ENCODE measurements at regions not wholly inside any gene's neighbourhood (a gene's known extent, or its start where the extent isn't known, plus 50 kb on each side); places are given as distances from the start of the nearest gene placed in this dataset.
"Not testable (repeated sequence)": the region's sequence is repeated elsewhere in the genome, so short reads cannot be mapped to it uniquely, and the experiment has no call there.

DNA sequence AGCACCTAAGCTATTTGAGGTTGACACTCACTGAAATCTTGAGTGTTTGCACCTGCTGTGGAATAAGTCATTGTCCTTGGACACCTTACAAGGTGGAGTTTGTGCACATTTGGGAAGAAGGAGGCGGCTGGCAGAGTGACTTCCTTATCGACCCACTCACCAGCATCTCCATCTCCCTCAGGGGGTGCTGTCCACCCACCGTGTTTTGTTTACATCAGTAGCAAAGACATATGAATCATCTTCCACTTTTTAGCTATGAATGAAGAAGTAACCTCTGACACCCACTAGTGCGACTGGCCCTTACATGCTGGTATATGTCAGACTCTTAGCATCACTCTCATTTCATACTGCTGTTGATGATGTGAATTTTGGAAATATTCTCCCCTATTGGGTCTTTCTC lies 119.5 kb upstream of the SGK1 start:
- DNase-seq (ENCODE audit: low spot score in 2 of 2) (peak in 1 of 2 donors; percentile 42), ATAC-seq (peak; percentile 65 to 70)
- no peaks in the 10 kb centered on the region for H3K36me3 Mint-ChIP-seq
- H3K9me3 Mint-ChIP-seq: peaks cover 0 to 3% of the 10 kb centered on the region in 2 donors
- H3K27ac Mint-ChIP-seq: peak overlapping the region; percentile 92 to 93

DNA sequence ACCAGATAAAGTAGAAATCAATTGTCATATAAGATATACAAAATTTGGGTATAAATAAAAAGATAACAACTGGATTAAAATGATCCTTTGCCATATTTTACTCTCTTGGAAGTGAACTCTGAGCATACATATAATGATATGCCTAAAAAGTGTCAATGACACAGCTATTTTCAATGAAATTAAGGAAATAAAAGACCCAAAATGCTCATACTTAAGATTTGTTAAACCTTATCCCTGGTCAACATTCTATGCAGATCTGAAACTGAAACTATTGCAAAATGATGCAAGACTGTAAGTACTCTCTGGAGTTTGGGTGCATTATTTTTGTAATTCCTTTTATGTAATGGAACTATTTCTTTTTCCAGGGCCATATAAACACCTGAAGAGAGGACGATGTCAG lies 119.0 kb upstream of the SGK1 start:
- ATAC-seq: no peak
- Mint-ChIP-seq H3K27ac (peak overlapping the region; percentile 92 to 93), H3K36me3 (no peaks in the 10 kb centered on the region), H3K9me3 (peaks cover 0 to 3% of the 10 kb centered on the region in 2 donors)
- DNase-seq (ENCODE audit: low spot score in 2 of 2): no peak

GRCh38 chr6:134436281-134436815 lies 118.4 kb upstream of the SGK1 start:
- Mint-ChIP-seq H3K9me3 (peaks cover 0 to 3% of the 10 kb centered on the region in 2 donors), H3K27ac (peak overlapping the region; percentile 92 to 93), H3K36me3 (no peaks in the 10 kb centered on the region)
- ATAC-seq (peak; percentile 93 to 94), DNase-seq (ENCODE audit: low spot score in 2 of 2) (peak; percentile 51 to 68)

DNA sequence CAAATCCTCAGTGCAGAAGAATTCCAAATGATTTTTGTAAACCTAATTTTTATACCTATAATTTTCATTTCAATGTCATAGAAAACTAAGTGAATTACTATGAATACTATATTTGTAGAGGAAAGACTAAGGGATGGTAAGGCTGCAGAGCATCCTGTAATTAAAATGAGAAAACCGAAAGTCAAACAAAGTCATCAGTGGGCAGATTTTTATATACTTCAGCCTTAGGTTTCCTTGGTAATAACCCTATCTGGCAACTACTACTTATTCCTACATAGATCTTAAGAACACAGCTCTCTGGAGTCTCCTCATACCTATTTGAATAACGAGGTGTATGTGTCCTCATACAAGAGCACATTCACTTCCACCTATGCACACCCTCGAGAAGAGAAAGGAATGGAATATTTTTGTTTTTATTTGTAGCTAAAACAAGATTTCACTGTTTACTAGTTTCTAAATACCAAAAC lies 117.9 kb upstream of the SGK1 start:
- DNase-seq (ENCODE audit: low spot score in 2 of 2): no peak
- Mint-ChIP-seq H3K36me3 (no peaks in the 10 kb centered on the region), H3K27ac (peak overlapping the region; percentile 92 to 93), H3K9me3 (peaks cover 0 to 3% of the 10 kb centered on the region in 2 donors)
- peak; percentile 38 to 63 for ATAC-seq

DNA sequence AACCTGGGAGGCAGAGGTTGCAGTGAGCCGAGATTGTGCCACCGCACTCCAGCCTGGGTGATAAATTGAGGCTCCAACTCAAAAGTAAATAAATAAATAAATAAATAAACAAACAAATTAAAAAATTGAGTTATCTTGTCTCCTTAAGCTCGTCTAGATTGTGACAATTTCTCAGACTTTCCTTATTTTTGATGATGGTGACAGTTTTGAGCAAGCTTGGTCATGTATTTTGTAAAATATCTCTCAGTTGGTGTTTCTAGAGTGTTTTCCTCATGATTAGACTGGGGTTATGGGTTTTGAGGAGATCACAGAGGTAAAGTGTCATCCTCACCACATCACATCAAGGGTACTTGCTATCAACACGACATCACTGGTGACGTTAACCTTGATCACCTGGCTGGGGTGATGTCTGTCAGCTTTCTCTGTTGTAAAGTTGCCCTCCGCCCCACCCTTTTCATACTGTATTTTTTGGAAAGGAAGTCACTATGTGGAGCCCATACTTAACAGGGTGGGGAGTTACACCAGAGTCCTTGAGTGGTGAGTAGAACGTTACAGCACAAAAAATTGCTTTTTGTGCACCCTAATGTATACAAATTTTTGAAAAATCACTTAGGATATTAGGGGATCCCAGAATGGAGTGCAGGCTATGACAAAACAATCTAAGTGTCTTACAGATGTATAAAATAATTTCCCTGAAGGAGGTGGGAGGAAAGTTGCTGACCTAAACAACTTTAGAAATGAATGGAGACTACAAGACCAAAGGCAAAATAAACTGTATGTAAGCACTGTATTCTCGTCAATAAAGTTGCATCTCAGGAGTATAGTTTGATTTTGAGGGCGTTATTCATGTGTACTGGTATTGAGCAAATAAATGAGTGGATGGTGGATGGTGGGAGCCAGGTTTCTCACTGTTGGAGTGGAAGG lies 116.4 kb upstream of the SGK1 start:
- no peak for ATAC-seq
- peak overlapping the region in 1 of 2 donors; percentile 15 for H3K27ac Mint-ChIP-seq
- no peak for DNase-seq (ENCODE audit: low spot score in 2 of 2)
- H3K36me3 Mint-ChIP-seq: no peaks in the 10 kb centered on the region
- H3K9me3 Mint-ChIP-seq: peaks cover 0 to 3% of the 10 kb centered on the region in 2 donors

DNA sequence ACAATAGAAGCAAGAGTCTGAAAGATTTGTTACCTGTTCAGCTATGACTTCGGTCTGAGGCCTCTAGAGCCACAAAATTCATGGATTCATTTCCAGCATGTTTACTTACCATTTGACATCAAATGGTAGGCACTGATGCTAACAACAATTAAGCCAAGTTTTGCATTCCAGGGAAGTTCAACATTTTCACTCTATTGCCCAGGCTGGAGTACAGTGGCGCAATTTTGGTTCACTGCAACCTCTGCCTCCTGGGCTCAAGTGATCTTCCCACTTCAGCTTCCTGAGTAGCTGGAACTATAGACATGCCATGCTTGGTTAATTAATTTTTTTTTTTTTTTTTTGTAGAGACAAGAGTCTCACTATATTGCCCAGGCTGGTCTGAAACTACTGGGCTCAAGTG lies 114.1 kb upstream of the SGK1 start:
- Mint-ChIP-seq H3K36me3 (no peaks in the 10 kb centered on the region), H3K9me3 (peaks cover 0 to 4% of the 10 kb centered on the region in 2 donors), H3K27ac (no peak overlapping the region)
- no peak for DNase-seq (ENCODE audit: low spot score in 2 of 2)
- ATAC-seq: no peak

DNA sequence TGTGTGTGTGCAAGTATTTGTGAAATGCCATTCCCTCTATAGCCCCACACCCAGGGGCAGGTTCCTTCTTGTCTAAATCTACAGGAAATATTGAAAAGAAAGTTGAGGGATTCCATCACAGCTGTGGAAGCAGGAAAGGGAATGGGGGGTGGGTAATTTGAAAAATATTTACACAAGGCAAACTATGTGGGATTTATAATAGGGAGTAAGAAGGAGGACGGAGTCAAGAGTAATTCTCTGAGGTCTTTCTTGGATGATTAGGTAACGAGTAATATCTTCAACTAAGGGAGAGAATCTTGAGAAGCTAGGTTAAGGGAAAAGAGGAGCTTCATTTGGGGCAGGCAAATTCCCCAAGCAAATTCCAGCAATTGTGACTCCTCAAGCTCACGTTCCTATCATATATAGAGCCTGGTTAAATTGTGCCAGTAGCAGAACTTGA lies 113.5 kb upstream of the SGK1 start:
- no peak for ATAC-seq
- H3K36me3 Mint-ChIP-seq: no peaks in the 10 kb centered on the region

GRCh38 chr6:134429861-134430380 lies 112.0 kb upstream of the SGK1 start:
- Mint-ChIP-seq H3K27ac (no peak overlapping the region), H3K36me3 (no peaks in the 10 kb centered on the region), H3K9me3 (peaks cover 0 to 4% of the 10 kb centered on the region in 2 donors)
- DNase-seq (ENCODE audit: low spot score in 2 of 2): no peak
- ATAC-seq: no peak

More for the DNA sequence above, 113.5 kb upstream of the SGK1 start:
- Mint-ChIP-seq H3K27ac (no peak overlapping the region), H3K9me3 (peaks cover 0 to 4% of the 10 kb centered on the region in 2 donors)
- no peak for DNase-seq (ENCODE audit: low spot score in 2 of 2)

DNA sequence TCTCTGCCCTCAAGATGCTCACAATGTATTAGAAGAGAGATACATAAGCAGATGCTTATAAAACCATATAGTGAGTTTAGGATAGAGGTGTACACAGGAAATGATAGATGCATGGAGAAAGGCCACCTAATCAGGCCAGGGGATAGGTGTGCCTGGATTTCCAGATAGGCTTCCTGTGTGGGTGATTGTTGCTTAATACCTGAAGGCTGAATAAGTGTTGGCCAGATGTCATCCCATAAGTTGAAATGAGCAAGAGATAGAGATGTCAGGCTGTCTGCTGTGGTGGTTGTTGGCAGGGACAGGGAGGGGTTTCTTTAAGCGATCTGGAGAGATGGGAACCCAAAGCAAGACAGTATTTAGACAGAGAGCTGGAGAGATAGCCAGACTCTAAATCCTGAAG lies 109.8 kb upstream of the SGK1 start:
- Mint-ChIP-seq H3K36me3 (no peaks in the 10 kb centered on the region), H3K27ac (no peak overlapping the region)
- no peak for ATAC-seq

DNA sequence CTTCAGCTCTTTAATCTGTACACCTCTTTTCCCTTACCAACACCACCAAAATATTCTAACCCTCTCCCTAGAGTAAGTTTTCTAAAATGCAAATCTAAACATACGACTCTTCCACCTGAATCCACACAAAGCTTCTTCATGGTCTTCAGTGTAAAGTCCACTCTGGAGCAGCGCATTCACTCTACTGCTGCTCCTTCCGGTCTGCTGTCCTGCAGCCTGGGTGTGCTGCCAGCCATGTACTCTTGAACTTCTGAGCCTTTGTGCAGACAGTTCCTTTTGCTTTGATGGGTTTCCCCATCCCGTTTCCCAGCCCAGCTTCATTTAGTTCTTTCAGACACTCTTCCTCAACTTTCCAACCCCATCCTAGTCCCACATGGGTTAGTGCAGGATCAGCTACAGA lies 108.7 kb upstream of the SGK1 start:
- Mint-ChIP-seq H3K9me3 (peaks cover 0 to 12% of the 10 kb centered on the region in 2 donors), H3K27ac (peak overlapping the region in 1 of 2 donors; percentile 46), H3K36me3 (no peaks in the 10 kb centered on the region)
- no peak for ATAC-seq
- DNase-seq (ENCODE audit: low spot score in 2 of 2): no peak

More for the DNA sequence above, 109.8 kb upstream of the SGK1 start:
- no peak for DNase-seq (ENCODE audit: low spot score in 2 of 2)
- peaks cover 0 to 9% of the 10 kb centered on the region in 2 donors for H3K9me3 Mint-ChIP-seq

- H3K9me3 Mint-ChIP-seq: peaks cover 0 to 12% of the 10 kb centered on the region in 2 donors
- not testable (repeated sequence) for H3K36me3 Mint-ChIP-seq; H3K27ac Mint-ChIP-seq; DNase-seq (ENCODE audit: low spot score in 2 of 2); ATAC-seq
These were observed 108.0 kb upstream of the SGK1 start for GRCh38 chr6:134425917-134426316.

- peaks cover 0 to 12% of the 10 kb centered on the region in 2 donors for H3K9me3 Mint-ChIP-seq
- ATAC-seq (no peak), DNase-seq (ENCODE audit: low spot score in 2 of 2) (no peak)
- no peaks in the 10 kb centered on the region for H3K36me3 Mint-ChIP-seq
- no peak overlapping the region for H3K27ac Mint-ChIP-seq
These were observed 107.6 kb upstream of the SGK1 start for GRCh38 chr6:134425513-134425912.

DNA sequence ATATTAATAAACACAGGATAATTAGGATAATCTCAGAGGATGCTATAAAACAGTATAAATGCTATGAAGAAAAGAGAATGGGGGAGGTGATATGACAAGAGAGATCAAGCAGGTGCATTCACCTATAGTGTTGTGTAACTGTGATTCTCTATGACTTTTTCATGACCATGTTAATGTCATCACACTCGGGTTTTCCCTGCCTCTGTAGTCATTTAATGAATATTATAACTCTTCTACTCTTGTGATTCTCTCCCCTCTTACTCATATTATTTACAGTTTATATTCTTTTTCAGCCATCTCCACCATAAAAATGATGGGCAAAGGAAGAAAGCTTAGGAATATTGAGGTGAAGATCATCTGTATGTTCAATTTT lies 106.9 kb upstream of the SGK1 start:
- DNase-seq (ENCODE audit: low spot score in 2 of 2): no peak
- no peak overlapping the region for H3K27ac Mint-ChIP-seq
- H3K9me3 Mint-ChIP-seq: peaks cover 0 to 12% of the 10 kb centered on the region in 2 donors
- ATAC-seq: peak in 1 of 2 donors; percentile 91
- H3K36me3 Mint-ChIP-seq: no peaks in the 10 kb centered on the region

- Mint-ChIP-seq H3K36me3 (no peaks in the 10 kb centered on the region), H3K27ac (no peak overlapping the region), H3K9me3 (peaks cover 0 to 12% of the 10 kb centered on the region in 2 donors)
- ATAC-seq: peak in 1 of 2 donors; percentile 26
- no peak for DNase-seq (ENCODE audit: low spot score in 2 of 2)
These were observed 106.4 kb upstream of the SGK1 start for GRCh38 chr6:134424165-134424797.

DNA sequence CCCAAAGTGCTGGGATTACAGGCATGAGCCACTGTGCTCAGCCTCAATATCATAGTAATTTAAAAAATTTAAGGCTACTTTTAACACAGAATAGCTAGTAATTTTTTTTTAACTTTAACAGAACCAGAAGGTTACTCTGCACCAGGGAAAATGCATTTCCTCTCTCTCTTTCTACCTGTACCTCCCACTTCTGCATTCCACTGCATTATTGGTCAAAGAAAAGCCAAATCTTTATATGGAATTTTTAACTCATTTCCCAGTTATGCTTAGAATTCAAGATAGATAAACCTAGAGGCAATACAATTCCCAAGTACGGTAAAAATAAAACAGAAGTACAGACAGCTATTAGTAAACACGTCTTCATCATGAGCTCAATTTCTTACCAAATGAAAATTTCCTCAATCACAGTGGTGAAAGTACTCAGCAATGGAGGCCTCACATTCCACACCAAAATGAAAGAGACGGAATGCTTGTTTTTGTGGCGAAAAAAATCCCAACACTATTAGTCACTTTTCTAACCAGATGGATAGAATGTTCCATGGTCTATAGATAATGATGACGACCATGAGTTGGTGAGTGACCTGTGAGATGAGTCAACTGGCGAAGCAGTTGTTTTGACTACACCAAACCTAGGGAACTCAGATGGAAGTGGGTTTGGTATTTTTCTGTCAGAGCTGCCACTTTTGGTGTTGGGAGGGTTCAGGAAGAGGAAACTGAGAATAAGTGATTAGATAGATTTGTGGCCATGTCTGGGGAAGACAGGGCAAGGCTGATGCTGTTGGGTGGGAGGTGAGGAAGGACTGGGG lies 104.7 kb upstream of the SGK1 start:
- ATAC-seq: peak; percentile 56
- no peak for DNase-seq (ENCODE audit: low spot score in 2 of 2)
- Mint-ChIP-seq H3K36me3 (no peaks in the 10 kb centered on the region), H3K9me3 (peaks cover 0 to 10% of the 10 kb centered on the region in 2 donors), H3K27ac (peak overlapping the region in 1 of 2 donors; percentile 4)

GRCh38 chr6:134421501-134421900 lies 103.6 kb upstream of the SGK1 start:
- Mint-ChIP-seq H3K36me3 (no peaks in the 10 kb centered on the region), H3K9me3 (peaks cover 0 to 9% of the 10 kb centered on the region in 2 donors), H3K27ac (no peak overlapping the region)
- ATAC-seq (no peak), DNase-seq (ENCODE audit: low spot score in 2 of 2) (no peak)
